NCI-H1105 treated with DMSO at 0.1 percent for 48 hours (cell line): ENCODE measurements at regions not wholly inside any gene's neighbourhood (a gene's known extent, or its start where the extent isn't known, plus 50 kb on each side); places are given as distances from the start of the nearest gene placed in this dataset.
"Not testable (repeated sequence)": the region's sequence is repeated elsewhere in the genome, so short reads cannot be mapped to it uniquely, and the experiment has no call there.

Experiments used
- DNase-seq: peaks from one replicate; lab custom pipeline; 2025; lab: John Stamatoyannopoulos, UW

GRCh38 chr6:115630424-115631024 is 430.2 kb downstream of the FRK start:
- DNase-seq: no peak

- no peak for DNase-seq
Observed at GRCh38 chr6:115629415-115629814, 431.3 kb downstream of the FRK start.

- no peak for DNase-seq
Observed at GRCh38 chr6:115618256-115618655, 442.4 kb downstream of the FRK start.

- no peak for DNase-seq
Observed at GRCh38 chr6:115617031-115617430, 443.7 kb downstream of the FRK start.

GRCh38 chr6:115613488-115613887 is 447.2 kb downstream of the FRK start:
- DNase-seq: no peak

GRCh38 chr6:115612796-115613479 is 447.8 kb downstream of the FRK start:
- DNase-seq: no peak

- no peak for DNase-seq
Observed at GRCh38 chr6:115612216-115612615, 448.5 kb downstream of the FRK start.

GRCh38 chr6:115610696-115611095 is 450.0 kb downstream of the FRK start:
- DNase-seq: no peak

GRCh38 chr6:115609111-115609510 is 451.6 kb downstream of the FRK start:
- no peak for DNase-seq

GRCh38 chr6:115602466-115602865 is 458.2 kb downstream of the FRK start:
- no peak for DNase-seq

- DNase-seq: no peak
Observed at GRCh38 chr6:115601509-115601908, 459.2 kb downstream of the FRK start.

GRCh38 chr6:115601064-115601463 is 459.6 kb downstream of the FRK start:
- no peak for DNase-seq

GRCh38 chr6:115594891-115595290 is 465.8 kb downstream of the FRK start:
- DNase-seq: peak; percentile 60

GRCh38 chr6:115592025-115592424 is 468.7 kb downstream of the FRK start:
- no peak for DNase-seq

- DNase-seq: not testable (repeated sequence)
Observed at GRCh38 chr6:115589072-115589471, 471.6 kb downstream of the FRK start.

- no peak for DNase-seq
Observed at GRCh38 chr6:115583290-115583689, 477.4 kb downstream of the FRK start.

GRCh38 chr6:115582386-115582785 is 478.3 kb downstream of the FRK start:
- no peak for DNase-seq

GRCh38 chr6:115579565-115579964 is 481.1 kb downstream of the FRK start:
- not testable (repeated sequence) for DNase-seq

GRCh38 chr6:115577270-115577669 is 483.4 kb downstream of the FRK start:
- DNase-seq: no peak

- DNase-seq: no peak
Observed at GRCh38 chr6:115575285-115575684, 485.4 kb downstream of the FRK start.

GRCh38 chr6:115573861-115574260 is 486.8 kb downstream of the FRK start:
- no peak for DNase-seq

GRCh38 chr6:115570331-115570730 is 490.4 kb downstream of the FRK start:
- no peak for DNase-seq

GRCh38 chr6:115554060-115554459 is 506.6 kb downstream of the FRK start:
- DNase-seq: no peak

GRCh38 chr6:115551527-115551926 is 509.2 kb downstream of the FRK start:
- DNase-seq: peak; percentile 96
